HG03045 (cell line): ENCODE measurements at regions not wholly inside any gene's neighbourhood (a gene's known extent, or its start where the extent isn't known, plus 50 kb on each side); places are given as distances from the start of the nearest gene placed in this dataset.
"Not testable (repeated sequence)": the region's sequence is repeated elsewhere in the genome, so short reads cannot be mapped to it uniquely, and the experiment has no call there.

Experiments used
- ATAC-seq: cut with Tn5 transposase; IDR thresholded peaks from one replicate; pipeline ENCODE4 v1.9.1; 2021; ENCODE audit warnings: mild to moderate bottlenecking, moderate library complexity; ENCODE audit not compliant: unreplicated experiment

GRCh38 chr1:94675373-94675772, 133.8 kb upstream of the F3 start:
- ATAC-seq = no peak

GRCh38 chr1:94674876-94675275, 133.3 kb upstream of the F3 start:
- no peak for ATAC-seq

DNA sequence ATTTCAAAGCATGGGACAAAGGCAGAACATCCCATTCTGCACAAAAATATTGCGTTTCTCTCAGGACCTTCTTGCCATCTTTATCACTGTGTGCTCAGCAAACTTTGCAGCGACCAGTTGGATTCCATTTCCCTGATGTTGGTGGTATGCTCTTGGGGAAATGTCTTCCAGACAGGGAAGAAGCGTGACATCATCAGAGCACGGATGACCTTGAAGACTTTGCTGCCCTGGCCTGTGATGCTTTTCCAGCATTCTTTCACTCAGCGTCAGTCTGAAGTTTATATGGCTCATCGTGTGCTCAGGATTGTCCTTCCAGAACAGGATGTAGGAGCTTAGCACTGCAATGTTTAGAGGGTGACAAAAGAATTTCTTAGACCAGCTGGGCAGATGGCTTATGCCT, 131.4 kb upstream of the F3 start:
- no peak for ATAC-seq

GRCh38 chr1:94672001-94672400, 130.4 kb upstream of the F3 start:
- ATAC-seq = no peak

DNA sequence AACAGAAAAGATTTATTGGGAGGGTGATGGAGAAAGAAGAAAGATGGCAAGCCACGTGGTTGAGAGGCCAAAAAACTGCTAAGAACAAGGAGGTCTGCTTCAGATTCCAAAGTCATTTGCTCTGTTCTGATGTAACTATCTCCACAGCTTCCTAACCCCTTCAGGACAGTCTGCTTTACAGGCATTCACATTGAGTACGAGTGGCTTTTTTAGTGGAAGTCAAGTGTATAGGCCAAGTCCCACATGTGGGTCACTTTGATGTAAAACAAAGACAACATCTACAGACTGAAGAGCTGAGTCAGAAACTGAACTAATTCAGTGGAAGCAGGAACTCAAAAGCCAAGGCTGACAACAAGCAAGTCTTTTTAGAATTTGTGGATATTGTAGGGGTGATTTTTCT, 128.7 kb upstream of the F3 start:
- ATAC-seq = no peak

DNA sequence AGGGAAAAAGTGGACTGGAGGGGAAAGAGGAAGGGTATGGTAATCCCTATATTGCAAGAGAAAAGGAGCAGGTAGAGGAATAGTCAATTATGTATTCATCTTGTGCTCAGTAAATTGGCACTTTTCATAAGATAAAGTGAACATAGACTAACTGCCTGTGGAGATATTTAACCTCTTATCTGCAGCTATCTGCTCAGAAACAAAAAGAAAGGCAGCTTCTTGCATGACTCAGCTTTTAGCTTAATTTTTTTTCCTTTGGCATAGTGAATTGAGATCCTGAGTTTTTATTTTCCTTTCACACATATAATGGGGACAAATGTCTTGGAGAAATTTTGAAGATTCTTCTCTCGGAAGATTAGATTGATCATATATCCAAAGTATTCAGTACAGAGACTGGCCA, 127.6 kb upstream of the F3 start:
- no peak for ATAC-seq

GRCh38 chr1:94668528-94668927, 127.0 kb upstream of the F3 start:
- no peak for ATAC-seq

DNA sequence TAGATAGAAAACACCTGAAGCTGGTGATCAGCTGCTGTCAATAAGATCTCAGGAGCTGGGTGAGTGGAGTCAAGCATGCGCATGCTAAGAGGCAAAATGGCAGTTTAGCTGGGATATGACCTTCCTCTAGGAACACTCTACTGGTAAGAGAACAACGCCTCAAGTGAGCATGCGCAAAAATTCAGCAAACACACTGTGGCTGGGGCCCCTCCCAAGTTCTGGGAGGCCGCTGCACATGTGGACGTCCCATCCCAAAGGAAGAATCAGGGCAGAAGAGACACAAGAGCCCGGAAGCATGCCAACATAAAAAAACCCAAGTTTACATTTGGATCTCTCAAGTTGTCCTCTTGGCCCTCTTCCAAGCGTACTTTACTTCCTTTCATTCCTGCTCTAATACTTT, 126.3 kb upstream of the F3 start:
- ATAC-seq = no peak

DNA sequence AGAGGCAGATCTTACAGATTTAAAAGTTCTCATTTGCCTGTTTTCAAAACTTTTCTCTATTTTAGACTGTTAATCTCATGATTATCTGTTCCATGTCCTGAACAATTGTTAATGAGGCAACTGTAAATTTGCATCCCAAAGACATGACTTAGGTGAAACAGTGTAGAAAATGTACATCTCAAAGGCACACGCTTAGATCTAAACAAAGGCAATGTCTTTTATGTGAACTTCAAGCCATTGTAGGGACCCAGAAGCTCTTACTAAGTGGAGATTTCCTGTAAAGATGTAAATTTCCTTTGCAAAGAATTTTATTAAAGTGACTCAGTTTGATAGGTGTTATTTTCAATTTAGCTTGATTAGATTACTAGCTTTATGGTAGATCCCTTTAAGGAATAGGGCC, 125.2 kb upstream of the F3 start:
- no peak for ATAC-seq

- ATAC-seq = no peak
Measured at GRCh38 chr1:94661431-94661932, 119.9 kb upstream of the F3 start.

GRCh38 chr1:94660994-94661393, 119.4 kb upstream of the F3 start:
- ATAC-seq = no peak

GRCh38 chr1:94660258-94660657, 118.7 kb upstream of the F3 start:
- ATAC-seq = no peak

DNA sequence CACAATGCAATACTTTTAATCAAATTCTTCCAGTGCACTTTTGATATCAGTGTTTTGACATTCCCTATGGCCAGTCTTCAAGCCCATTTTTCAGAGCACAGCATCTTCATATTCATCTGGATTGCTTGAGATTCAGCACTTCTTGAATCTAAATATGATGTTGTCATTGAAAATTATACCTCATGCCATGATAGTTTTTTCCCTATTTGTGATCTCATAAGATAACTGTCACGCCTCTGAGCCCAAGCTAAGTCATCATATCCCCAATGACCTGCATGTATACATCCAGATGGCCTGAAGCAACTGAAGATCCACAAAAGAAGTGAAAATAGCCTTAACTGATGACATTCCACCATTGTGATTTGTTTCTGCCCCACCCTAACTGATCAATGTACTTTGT, 117.6 kb upstream of the F3 start:
- ATAC-seq = not testable (repeated sequence)

- ATAC-seq = no peak
Measured at GRCh38 chr1:94658221-94658620, 116.7 kb upstream of the F3 start.

GRCh38 chr1:94657776-94658175, 116.2 kb upstream of the F3 start:
- ATAC-seq = not testable (repeated sequence)

GRCh38 chr1:94656967-94657366, 115.4 kb upstream of the F3 start:
- no peak for ATAC-seq

DNA sequence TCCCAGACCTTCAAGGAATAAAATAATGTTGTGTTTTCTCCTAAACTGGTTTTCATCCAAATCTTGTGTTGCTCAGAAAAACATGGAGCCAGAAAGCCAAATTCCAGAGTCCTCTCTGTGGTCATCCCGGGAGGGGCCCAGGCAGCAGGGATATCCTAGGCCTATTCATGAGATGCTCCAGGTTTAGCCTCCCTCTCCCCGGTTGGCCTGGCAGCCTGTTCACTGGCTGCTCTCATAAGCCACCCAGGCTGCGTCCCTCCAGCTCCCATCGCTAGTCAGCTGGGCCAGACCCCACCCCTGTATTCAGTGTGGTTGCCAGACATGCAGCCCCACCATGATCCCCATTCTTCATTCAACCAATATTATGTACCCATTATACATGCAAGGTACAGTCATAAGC, 113.4 kb upstream of the F3 start:
- ATAC-seq = no peak

DNA sequence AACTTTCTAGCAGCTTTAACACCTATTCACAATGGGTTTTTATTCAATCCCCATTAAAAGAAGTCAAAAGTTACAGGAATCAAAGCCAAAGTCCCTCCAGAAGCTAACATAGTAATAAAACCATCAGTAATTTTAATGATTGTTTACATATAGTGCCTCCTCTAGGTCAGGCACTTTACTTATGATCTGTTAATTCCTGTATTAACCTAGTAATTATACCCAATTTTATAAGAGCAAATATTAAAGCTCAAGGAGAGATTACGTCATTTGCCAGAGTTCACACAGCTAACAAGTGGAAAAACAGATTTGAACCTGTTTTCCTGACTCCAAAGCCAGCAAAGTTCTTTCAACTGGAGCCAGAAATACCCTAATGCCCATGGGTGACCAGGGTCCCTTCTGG, 112.9 kb upstream of the F3 start:
- ATAC-seq = no peak

GRCh38 chr1:94654031-94654430, 112.5 kb upstream of the F3 start:
- ATAC-seq = no peak

DNA sequence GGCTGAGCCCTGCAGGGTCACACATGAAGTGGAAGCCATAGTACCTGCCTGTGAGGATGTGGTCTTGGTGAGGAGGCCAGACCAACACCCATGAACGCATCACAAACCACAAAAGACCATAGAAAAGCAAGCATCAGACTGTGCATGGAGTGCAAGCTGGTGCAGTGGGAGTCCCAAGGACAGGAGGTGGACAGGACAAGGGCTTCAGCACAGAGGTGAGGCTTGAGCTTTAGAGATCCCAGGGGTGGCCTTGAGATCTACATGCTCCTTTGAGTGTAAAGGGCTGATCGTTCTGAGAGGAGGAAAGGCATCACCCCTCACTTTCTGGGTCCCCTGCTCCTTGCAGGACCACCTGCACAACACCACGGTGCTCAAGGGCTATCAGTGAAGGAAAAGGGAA, 111.9 kb upstream of the F3 start:
- no peak for ATAC-seq

GRCh38 chr1:94651076-94651475, 109.5 kb upstream of the F3 start:
- ATAC-seq = no peak

DNA sequence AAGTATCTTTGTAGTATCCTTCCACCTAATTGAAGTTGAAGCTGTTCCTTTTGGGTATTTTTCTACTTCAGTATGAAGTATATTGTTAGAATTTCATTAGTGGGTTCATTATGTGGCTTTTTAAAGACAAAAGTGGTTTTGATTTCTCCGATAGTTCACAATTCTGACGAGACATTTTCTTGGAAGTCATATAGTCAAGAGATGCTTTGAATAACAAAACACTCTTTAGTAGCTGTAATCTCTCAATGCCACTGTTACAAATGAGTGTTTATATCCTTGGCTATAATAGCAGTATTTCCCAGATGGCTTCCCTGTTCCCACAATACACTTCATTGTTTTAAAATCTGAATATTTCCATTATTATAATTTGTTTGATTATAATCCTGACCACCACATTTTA, 108.7 kb upstream of the F3 start:
- no peak for ATAC-seq

- no peak for ATAC-seq
Measured at GRCh38 chr1:94648225-94649007, 106.9 kb upstream of the F3 start.
